Activated naive CD8-positive, alpha-beta T cell treated with anti-CD3 and anti-CD28 coated beads, Interleukin-2, amount 50 U/mL, for 24 hours (primary cell): ENCODE measurements at regions not wholly inside any gene's neighbourhood (a gene's known extent, or its start where the extent isn't known, plus 50 kb on each side); places are given as distances from the start of the nearest gene placed in this dataset.

ENCODE experiments used
- ATAC-seq: fragments of 150-1000 bp; cut with Tn5 transposase; one replicate; pipeline ENCODE4 v1.10.0; 2021
- DNase-seq: peaks from one replicate; pipeline ENCODE4 v3.0.0; 2021
- H3K27ac Mint-ChIP-seq: one replicate; pipeline ENCODE4 v1.8.0; 2021; ENCODE audit warnings: mild to moderate bottlenecking, mixed read lengths
- H3K27me3 Mint-ChIP-seq: one replicate; pipeline ENCODE4 v1.8.0; 2021; ENCODE audit warnings: mixed read lengths
- H3K36me3 Mint-ChIP-seq: one replicate; pipeline ENCODE4 v1.8.0; 2021; ENCODE audit warnings: low read depth, mixed read lengths
- H3K4me1 Mint-ChIP-seq: one replicate; pipeline ENCODE4 v1.8.0; 2021; ENCODE audit warnings: mixed read lengths
- H3K4me3 Mint-ChIP-seq: one replicate; pipeline ENCODE4 v1.8.0; 2021; ENCODE audit warnings: mild to moderate bottlenecking, moderate library complexity, mixed read lengths
- H3K9me3 Mint-ChIP-seq: one replicate; pipeline ENCODE4 v1.8.0; 2021; ENCODE audit warnings: mixed read lengths

DNA sequence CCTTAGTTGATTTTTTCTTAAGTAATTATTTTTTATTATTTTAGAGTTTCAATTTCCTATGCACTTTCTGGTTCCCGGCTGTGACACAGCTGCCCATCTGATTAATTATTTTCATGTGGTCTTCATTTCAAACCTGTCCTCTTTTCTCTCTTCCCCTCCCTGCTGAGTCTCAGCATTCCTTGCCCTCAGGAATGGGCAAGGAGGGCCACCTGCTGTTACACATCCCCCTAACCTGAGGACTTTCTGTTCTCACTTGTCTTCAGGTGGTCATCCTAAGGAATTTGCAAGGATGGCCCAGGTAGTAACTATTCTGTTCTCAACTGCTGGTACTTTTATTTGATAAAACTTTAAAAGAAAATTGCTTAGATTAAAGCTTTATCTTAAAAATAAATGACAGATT lies 545.0 kb downstream of the OTOL1 start:
- no peak for DNase-seq

DNA sequence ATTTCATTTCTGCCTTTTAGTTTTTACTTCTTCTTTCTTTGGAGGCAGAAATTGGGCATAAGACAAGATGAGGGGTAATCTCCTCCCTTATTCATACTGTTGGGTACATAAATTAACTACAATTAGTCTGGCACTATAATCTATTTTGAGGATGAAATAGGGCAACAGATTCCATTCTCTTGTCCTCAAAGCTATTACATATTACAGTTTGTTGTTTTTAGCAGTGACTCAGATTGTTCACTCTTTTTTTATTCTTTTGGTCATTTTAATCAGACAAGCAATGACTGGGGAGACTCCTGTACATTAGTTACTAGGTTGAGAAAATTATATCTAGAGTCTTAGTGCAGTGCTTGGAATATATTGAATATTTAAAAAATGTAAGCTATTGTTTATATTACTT lies 556.0 kb downstream of the OTOL1 start:
- no peaks in the 10 kb centered on the region for H3K36me3 Mint-ChIP-seq
- H3K4me1 Mint-ChIP-seq = no peaks in the 10 kb centered on the region
- DNase-seq (no peak), ATAC-seq (no peak)
- no peak overlapping the region for H3K4me3 Mint-ChIP-seq
- H3K9me3 Mint-ChIP-seq = peaks cover 9% of the 10 kb centered on the region
- H3K27me3 Mint-ChIP-seq = no peaks in the 10 kb centered on the region
- no peak overlapping the region for H3K27ac Mint-ChIP-seq

More for the DNA sequence above, 545.0 kb downstream of the OTOL1 start:
- Mint-ChIP-seq H3K9me3 (peaks cover under 1% of the 10 kb centered on the region), H3K4me3 (no peak overlapping the region), H3K4me1 (no peaks in the 10 kb centered on the region), H3K36me3 (no peaks in the 10 kb centered on the region), H3K27ac (no peak overlapping the region), H3K27me3 (no peaks in the 10 kb centered on the region)
- no peak for ATAC-seq

DNA sequence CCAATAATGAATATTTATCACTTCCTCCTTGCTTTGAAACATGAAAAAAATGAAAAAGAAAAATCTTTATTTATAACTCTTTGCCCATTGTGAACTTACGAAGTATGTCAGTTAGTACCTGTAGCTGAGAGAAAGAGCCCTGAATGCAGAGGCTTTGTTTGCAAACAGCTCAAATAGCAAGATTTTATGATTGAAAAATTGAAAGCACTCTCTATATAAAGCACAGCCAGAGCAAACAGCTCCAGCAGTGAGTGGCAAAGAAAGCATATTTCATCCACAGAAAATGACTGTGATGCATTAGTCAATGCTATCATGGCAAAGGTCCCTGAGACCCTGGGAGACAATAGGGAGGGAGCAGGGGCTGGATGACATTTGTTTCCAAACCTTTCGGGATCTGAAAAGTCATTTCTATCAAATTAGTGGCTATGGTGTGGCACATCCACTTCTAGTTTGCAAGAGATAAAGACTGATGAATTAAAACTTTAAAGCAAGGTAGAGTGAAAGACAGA lies 576.1 kb downstream of the OTOL1 start:
- H3K4me3 Mint-ChIP-seq = no peak overlapping the region
- H3K4me1 Mint-ChIP-seq = no peaks in the 10 kb centered on the region
- ATAC-seq (no peak), DNase-seq (no peak)
- no peak overlapping the region for H3K27ac Mint-ChIP-seq
- no peaks in the 10 kb centered on the region for H3K36me3 Mint-ChIP-seq
- H3K27me3 Mint-ChIP-seq = no peaks in the 10 kb centered on the region
- H3K9me3 Mint-ChIP-seq = peaks cover 9% of the 10 kb centered on the region

- no peak for ATAC-seq
- Mint-ChIP-seq H3K4me3 (no peak overlapping the region), H3K27ac (no peak overlapping the region), H3K27me3 (no peaks in the 10 kb centered on the region), H3K9me3 (peaks cover 9% of the 10 kb centered on the region), H3K36me3 (no peaks in the 10 kb centered on the region), H3K4me1 (no peaks in the 10 kb centered on the region)
- no peak for DNase-seq
These were observed 576.9 kb downstream of the OTOL1 start for GRCh38 chr3:162073422-162073975.

DNA sequence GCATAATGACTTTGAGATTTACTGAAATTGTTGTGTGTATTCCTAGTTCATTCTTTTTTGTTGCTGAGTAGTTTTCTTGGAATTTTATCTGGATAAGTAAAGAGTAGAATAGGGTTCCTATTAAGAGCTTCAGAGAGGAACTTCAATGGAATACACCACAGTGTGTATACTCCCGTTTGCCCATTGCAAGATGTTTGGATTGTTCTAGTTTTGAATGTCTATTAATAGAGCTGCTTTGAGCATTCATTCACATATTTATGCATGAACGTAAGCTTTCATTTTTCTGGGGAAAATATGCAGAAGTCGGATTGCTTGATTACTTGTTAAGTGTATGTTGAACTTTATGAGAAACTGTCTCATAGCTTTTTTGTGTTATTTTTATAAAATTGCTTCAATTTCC lies 580.5 kb downstream of the OTOL1 start:
- H3K4me3 Mint-ChIP-seq = no peak overlapping the region
- peaks cover 9% of the 10 kb centered on the region for H3K9me3 Mint-ChIP-seq
- no peaks in the 10 kb centered on the region for H3K36me3 Mint-ChIP-seq
- H3K27ac Mint-ChIP-seq = no peak overlapping the region
- ATAC-seq (no peak), DNase-seq (no peak)
- no peaks in the 10 kb centered on the region for H3K4me1 Mint-ChIP-seq
- no peaks in the 10 kb centered on the region for H3K27me3 Mint-ChIP-seq

DNA sequence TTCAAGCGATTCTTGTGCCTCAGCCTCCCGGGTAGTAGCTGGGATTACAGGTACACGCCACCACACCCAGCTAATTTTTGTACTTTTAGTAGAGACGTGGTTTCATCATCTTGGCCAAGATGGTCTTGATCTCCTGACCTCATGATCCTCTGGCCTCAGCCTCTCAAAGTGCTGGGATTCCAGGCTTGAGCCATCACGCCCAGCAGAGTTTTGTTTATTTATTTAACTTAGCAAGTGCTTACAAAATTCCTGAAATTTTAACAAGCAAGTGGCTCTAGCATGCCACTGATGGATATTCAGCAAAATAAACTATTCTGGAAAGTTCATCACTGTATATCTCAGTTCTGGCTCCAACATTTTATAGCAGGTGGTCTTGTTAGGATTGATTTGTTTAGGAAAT lies 585.9 kb downstream of the OTOL1 start:
- Mint-ChIP-seq H3K4me3 (no peak overlapping the region), H3K27me3 (no peaks in the 10 kb centered on the region), H3K4me1 (no peaks in the 10 kb centered on the region), H3K27ac (no peak overlapping the region), H3K9me3 (no peaks in the 10 kb centered on the region), H3K36me3 (no peaks in the 10 kb centered on the region)
- no peak for ATAC-seq
- no peak for DNase-seq

DNA sequence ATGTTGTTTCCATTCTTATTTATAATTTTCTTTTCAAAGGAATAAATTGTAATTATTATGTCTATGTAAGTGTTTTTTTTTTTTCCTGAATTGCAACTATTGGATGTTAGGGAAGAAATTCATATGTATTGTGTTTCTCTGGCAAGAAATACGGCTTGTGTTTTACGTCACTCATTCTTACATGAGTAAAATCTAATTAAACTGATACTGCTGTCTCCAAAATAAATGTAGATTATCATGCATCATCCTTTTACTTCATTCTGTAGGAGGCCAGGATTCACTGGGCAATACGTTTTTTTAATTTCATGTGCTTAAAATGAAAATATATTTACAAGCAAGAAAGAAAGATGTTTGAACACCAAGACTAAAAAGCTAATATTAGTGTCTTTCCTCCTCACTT lies 590.8 kb downstream of the OTOL1 start:
- Mint-ChIP-seq H3K27me3 (no peaks in the 10 kb centered on the region), H3K4me3 (no peak overlapping the region), H3K4me1 (no peaks in the 10 kb centered on the region), H3K9me3 (peaks cover 3% of the 10 kb centered on the region), H3K27ac (no peak overlapping the region), H3K36me3 (no peaks in the 10 kb centered on the region)
- ATAC-seq (no peak), DNase-seq (no peak)

DNA sequence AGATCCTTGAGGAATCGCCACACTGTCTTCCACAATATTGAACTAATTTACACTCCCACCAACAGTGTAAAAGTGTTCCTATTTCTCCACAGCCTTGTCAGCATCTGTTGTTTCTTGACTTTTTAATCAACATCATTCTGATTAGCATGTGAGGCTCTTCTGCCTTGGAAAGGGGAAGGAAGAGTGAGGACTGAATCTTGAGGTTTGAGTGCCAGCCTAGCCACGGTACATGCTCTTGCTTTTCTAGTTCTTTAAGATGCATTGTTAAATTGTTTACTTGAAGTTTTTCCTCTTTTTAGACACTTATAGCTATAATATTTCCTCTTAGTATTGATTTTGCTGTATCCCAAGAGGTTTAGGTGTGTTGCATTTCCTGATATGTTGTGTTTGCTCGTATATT lies 596.1 kb downstream of the OTOL1 start:
- H3K9me3 Mint-ChIP-seq = peaks cover 3% of the 10 kb centered on the region
- H3K27me3 Mint-ChIP-seq = no peaks in the 10 kb centered on the region
- no peak overlapping the region for H3K27ac Mint-ChIP-seq
- no peaks in the 10 kb centered on the region for H3K36me3 Mint-ChIP-seq
- no peak overlapping the region for H3K4me3 Mint-ChIP-seq
- DNase-seq (no peak), ATAC-seq (no peak)
- H3K4me1 Mint-ChIP-seq = no peaks in the 10 kb centered on the region

DNA sequence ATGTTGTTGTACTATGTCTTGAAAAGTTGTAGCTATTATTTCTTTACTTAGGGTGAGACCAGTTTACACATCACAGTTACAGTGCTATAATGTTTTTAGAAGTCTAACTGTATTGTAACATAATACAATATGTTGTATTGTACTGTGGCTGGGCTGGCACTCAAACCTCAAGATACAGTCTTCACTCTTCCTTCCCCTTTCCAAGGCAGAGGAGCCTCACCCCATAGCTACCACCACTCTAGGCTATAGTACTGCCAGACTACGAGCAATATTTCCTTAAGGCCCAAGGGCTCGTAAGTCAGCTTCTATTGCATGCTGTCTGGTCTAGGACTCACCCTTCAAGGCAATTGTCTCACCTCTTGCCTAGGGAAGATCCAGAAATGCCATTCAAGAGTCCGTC lies 597.7 kb downstream of the OTOL1 start:
- Mint-ChIP-seq H3K4me3 (no peak overlapping the region), H3K9me3 (peaks cover 3% of the 10 kb centered on the region), H3K4me1 (no peaks in the 10 kb centered on the region), H3K36me3 (no peaks in the 10 kb centered on the region), H3K27me3 (no peaks in the 10 kb centered on the region), H3K27ac (no peak overlapping the region)
- ATAC-seq (no peak), DNase-seq (no peak)

- no peak for DNase-seq
- peaks cover 9% of the 10 kb centered on the region for H3K9me3 Mint-ChIP-seq
- H3K36me3 Mint-ChIP-seq = no peaks in the 10 kb centered on the region
- no peaks in the 10 kb centered on the region for H3K4me1 Mint-ChIP-seq
- no peak overlapping the region for H3K4me3 Mint-ChIP-seq
- no peak for ATAC-seq
- H3K27me3 Mint-ChIP-seq = no peaks in the 10 kb centered on the region
- no peak overlapping the region for H3K27ac Mint-ChIP-seq
These were observed 600.3 kb downstream of the OTOL1 start for GRCh38 chr3:162096874-162097273.

GRCh38 chr3:162103808-162104207 lies 607.2 kb downstream of the OTOL1 start:
- H3K9me3 Mint-ChIP-seq = peaks cover 11% of the 10 kb centered on the region
- H3K27ac Mint-ChIP-seq = no peak overlapping the region

DNA sequence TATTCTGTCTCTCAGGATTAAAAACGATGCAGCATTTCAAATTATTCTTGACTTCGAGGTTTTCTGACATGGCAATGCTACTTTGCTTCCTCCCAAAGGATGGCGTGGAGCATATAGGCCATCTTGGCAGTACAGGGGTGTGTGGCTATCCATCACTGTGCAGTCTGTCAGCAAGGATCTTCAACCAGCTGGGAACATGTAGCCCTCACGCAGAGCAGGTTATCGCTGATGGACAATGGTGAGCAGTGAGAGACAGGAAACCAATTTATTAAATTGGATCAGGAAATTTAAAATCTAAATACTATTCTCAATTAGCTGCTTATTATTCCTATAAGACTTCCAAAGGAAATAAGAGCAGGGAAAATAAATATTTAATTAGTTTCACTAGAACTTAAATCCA lies 615.3 kb downstream of the OTOL1 start:
- no peak for DNase-seq
- no peak for ATAC-seq
- Mint-ChIP-seq H3K9me3 (no peaks in the 10 kb centered on the region), H3K4me3 (no peak overlapping the region), H3K27ac (no peak overlapping the region), H3K27me3 (no peaks in the 10 kb centered on the region), H3K4me1 (no peaks in the 10 kb centered on the region), H3K36me3 (no peaks in the 10 kb centered on the region)

More at GRCh38 chr3:162103808-162104207, 607.2 kb downstream of the OTOL1 start:
- Mint-ChIP-seq H3K27me3 (no peaks in the 10 kb centered on the region), H3K36me3 (no peaks in the 10 kb centered on the region), H3K4me3 (no peak overlapping the region), H3K4me1 (no peaks in the 10 kb centered on the region)
- ATAC-seq (no peak), DNase-seq (no peak)

GRCh38 chr3:162112719-162113118 lies 616.1 kb downstream of the OTOL1 start:
- Mint-ChIP-seq H3K27ac (no peak overlapping the region), H3K4me1 (no peaks in the 10 kb centered on the region), H3K9me3 (no peaks in the 10 kb centered on the region), H3K36me3 (no peaks in the 10 kb centered on the region), H3K27me3 (no peaks in the 10 kb centered on the region), H3K4me3 (no peak overlapping the region)
- ATAC-seq (no peak), DNase-seq (no peak)

DNA sequence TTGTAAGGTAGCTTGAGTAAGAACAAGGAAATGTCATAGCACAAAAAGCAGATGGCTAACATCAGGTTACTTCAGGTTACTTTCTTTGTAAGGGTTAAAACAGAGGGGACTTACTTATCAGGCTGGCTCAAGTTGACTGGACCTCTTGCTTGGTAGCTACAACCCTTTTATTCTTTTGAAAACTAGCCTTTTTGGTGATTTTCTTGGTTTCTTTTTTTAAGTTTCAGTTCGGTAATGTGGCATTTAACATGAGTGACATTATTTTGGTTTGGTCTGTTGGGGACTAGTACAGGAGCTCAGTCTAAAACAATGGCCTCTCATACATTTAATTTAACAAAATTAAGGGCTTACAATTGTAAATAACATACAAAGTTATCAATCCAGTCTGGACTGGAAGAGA lies 621.4 kb downstream of the OTOL1 start:
- Mint-ChIP-seq H3K36me3 (no peaks in the 10 kb centered on the region), H3K27ac (no peak overlapping the region), H3K27me3 (no peaks in the 10 kb centered on the region), H3K4me3 (no peak overlapping the region), H3K9me3 (peaks cover 4% of the 10 kb centered on the region), H3K4me1 (no peaks in the 10 kb centered on the region)
- ATAC-seq (no peak), DNase-seq (no peak)

- peaks cover 7% of the 10 kb centered on the region for H3K9me3 Mint-ChIP-seq
- no peak overlapping the region for H3K4me3 Mint-ChIP-seq
- DNase-seq (no peak), ATAC-seq (no peak)
- no peaks in the 10 kb centered on the region for H3K27me3 Mint-ChIP-seq
- H3K36me3 Mint-ChIP-seq = no peaks in the 10 kb centered on the region
- no peaks in the 10 kb centered on the region for H3K4me1 Mint-ChIP-seq
- H3K27ac Mint-ChIP-seq = no peak overlapping the region
These were observed 623.0 kb downstream of the OTOL1 start for GRCh38 chr3:162119651-162120050.

DNA sequence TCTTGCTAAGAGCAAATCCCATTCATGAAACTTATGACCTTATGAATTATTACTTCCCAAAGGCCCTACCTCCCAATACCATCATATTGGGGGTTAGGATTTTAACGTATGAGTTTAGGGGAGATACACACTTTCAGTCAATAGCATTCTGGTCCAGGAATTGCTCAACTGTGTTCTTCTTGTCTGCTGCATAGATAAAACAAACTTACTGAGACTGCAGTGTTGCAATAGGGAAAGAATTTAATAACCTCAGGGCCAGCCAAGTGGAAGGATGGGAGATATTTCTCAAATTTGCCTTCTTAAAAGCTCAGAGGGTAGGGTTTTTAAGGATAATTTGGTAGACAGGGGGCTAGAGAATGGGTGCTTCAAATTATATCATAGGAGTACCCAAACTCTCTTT lies 625.8 kb downstream of the OTOL1 start:
- Mint-ChIP-seq H3K4me3 (no peak overlapping the region), H3K27ac (no peak overlapping the region), H3K27me3 (no peaks in the 10 kb centered on the region), H3K36me3 (no peaks in the 10 kb centered on the region), H3K4me1 (no peaks in the 10 kb centered on the region), H3K9me3 (peaks cover 7% of the 10 kb centered on the region)
- no peak for DNase-seq
- ATAC-seq = no peak
